ENCODE measurements at regions not wholly inside any gene's neighbourhood (a gene's known extent, or its start where the extent isn't known, plus 50 kb on each side); places are given as distances from the start of the nearest gene placed in this dataset.

DNA sequence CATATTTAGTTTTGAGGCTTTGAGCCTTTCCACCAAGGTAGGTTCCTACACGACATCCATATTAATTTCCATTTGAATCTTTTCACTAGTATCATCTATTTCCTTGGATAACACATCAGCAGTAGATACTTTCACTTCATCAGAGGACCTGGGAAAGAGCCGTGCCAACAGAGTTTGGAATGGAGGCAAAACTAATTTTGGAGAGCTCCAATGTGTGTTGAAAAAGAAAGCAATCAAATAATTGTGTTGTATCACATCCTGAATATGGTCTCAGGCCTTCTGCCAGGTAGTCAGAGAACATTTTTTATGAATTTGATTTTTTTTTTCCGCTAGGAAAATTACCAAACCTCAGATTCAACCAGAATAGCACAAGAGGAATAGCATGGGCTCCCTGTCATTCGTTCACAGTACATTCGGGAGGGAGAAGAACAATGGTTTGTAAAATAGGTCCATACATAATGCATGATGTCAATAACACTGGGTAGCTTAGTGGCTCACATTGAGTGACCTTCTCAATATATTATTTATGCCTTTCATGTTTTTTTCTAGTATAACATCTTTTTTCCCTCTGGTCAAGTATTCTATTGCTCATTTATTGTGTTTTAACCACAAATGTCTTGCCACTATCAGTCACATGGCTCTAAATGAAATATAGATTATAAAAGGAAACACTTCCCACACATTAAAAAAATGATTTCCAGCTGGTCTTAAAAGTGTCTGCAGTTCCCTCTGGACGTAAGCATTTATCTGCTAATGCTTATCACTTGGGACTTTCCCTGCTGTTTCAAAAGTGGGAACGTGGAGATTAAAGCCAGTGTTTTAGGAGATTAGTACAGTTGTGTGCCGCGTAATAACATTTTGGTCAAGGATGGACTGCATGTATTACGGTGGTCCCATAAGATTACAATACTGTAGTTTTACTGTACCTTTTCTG lies 68.6 kb upstream of the RAPH1 start:
- Histone ChIP-seq H4K5ac (ENCODE audit: insufficient read length, low read depth, low read length) (no peak overlapping the region), H3K4me1 (replicated peaks in 1 of 4; ENCODE audit: control insufficient read depth in 3 of 4, insufficient read depth in 4 of 4, low read length in 3 of 4) (peaks cover 0 to 8% (median 0%) of the 10 kb centered on the region in 4 experiments; a peak in 2 of 7 replicates), H2AFZ (ENCODE audit: low read length) (no peak overlapping the region), H2BK120ac (replicated peaks; ENCODE audit: low read depth, low read length) (no peak overlapping the region), H2AK5ac (ENCODE audit: low read depth, low read length) (no peak overlapping the region), H2BK20ac (ENCODE audit: low read length) (no peak overlapping the region), H3K9me3 (ENCODE audit: insufficient read depth in 2 of 2, low read depth in 1 of 2, low read length in 1 of 2) (no peaks in the 10 kb centered on the region), H3K18ac (ENCODE audit: extremely low read depth, low read length) (no peak overlapping the region), H3K14ac (ENCODE audit: insufficient read length) (no peak overlapping the region), H3K36me3 (ENCODE audit: control insufficient read depth in 2 of 4, insufficient read depth in 4 of 4, low read length in 3 of 4) (no peaks in the 10 kb centered on the region), H4K8ac (ENCODE audit: extremely low read depth, insufficient read depth, low read length) (no peak overlapping the region), H4K20me1 (replicated peaks in 1 of 2; ENCODE audit: control insufficient read depth in 1 of 2, insufficient read depth in 2 of 2, low read length in 2 of 2) (no peaks in the 10 kb centered on the region), H3K4me2 (ENCODE audit: insufficient read depth in 1 of 2, low read depth in 2 of 2, low read length in 2 of 2) (no peak overlapping the region), H3K27ac (ENCODE audit: low read depth, low read length) (no peak overlapping the region), H2BK15ac (ENCODE audit: low read length) (no peak overlapping the region), H3K56ac (replicated peaks; ENCODE audit: insufficient read length, low read depth, low read length) (no peak overlapping the region), H3K23me2 (ENCODE audit: low read depth, low read length) (no peaks in the 10 kb centered on the region), H4K91ac (replicated peaks; ENCODE audit: insufficient read length, low read length) (no peak overlapping the region), H3K79me2 (ENCODE audit: control insufficient read depth in 1 of 2, insufficient read depth in 2 of 2, low read length in 2 of 2) (no peaks in the 10 kb centered on the region), H2BK12ac (ENCODE audit: low read depth, low read length) (no peak overlapping the region), H3K9ac (replicated peaks in 1 of 4; ENCODE audit: extremely low read depth in 1 of 4, low read depth in 3 of 4, low read length in 3 of 4) (no peak overlapping the region), H3K23ac (ENCODE audit: insufficient read length) (no peak overlapping the region), H3K79me1 (ENCODE audit: low read depth, low read length) (no peaks in the 10 kb centered on the region), H3K4ac (replicated peaks; ENCODE audit: insufficient read length, low read depth, low read length) (no peak overlapping the region), H3K27me3 (replicated peaks in 1 of 4; ENCODE audit: control insufficient read depth in 3 of 4, extremely low read depth in 1 of 4, insufficient read depth in 3 of 4, low read length in 3 of 4) (no peaks in the 10 kb centered on the region), H3K4me3 (ENCODE audit: extremely low read depth in 1 of 4, insufficient read depth in 2 of 4, low read depth in 3 of 4, low read length in 4 of 4) (no peak overlapping the region), H2BK5ac (ENCODE audit: low read depth, low read length) (no peak overlapping the region)
- ChIA-PET CTCF (ENCODE audit: partially characterized antibody) (interaction anchor here (1.1 kb wide), 1 partner anchor 11 kb away, joined by 4 read pairs; no protein-coding TSS in a partner anchor), POLR2A (ENCODE audit: partially characterized antibody) (no interaction called here)
- no peak for DNase-seq (ENCODE audit: low read depth in 1 of 2, low spot score in 2 of 2)
- whole genome bisulfite sequencing, 2 experiments (ENCODE audit: extremely low coverage in 1 of 2, insufficient coverage in 1 of 2, insufficient read length in 1 of 2, insufficient replicate concordance in 2 of 2, low coverage in 1 of 2, low lambda C conversion rate in 2 of 2, missing lambda C conversion rate in 1 of 2) = 88% methylated on average over 10 of the region's 10 CpGs; no CpG with 5 or more reads in 1 of the 2 experiments
- no peak for FAIRE-seq
- TF ChIP-seq JUN (IDR thresholded peaks at IDR 0.05; ENCODE audit: low read depth, low read length) (no peak), EZH2 (IDR thresholded peaks at IDR 0.05; ENCODE audit: low read depth, low read length, severe bottlenecking) (no peak), YY1 (IDR thresholded peaks at IDR 0.05; ENCODE audit: low read depth, low read length) (no peak), POLR2AphosphoS5 (IDR thresholded peaks at IDR 0.05; ENCODE audit: low read depth, low read length) (no peak), BRCA1 (IDR thresholded peaks at IDR 0.05; ENCODE audit: low read depth, low read length) (no peak), TBP (IDR thresholded peaks at IDR 0.05; ENCODE audit: low read depth, low read length) (no peak), MAFK (IDR thresholded peaks at IDR 0.05; ENCODE audit: low read depth, low read length) (no peak), SIX5 (IDR thresholded peaks at IDR 0.05; ENCODE audit: low read depth, low read length) (no peak), NANOG (IDR thresholded peaks at IDR 0.05; ENCODE audit: insufficient read depth, low read depth, low read length, poor library complexity, severe bottlenecking) (no peak), E2F6 (IDR thresholded peaks at IDR 0.05) (no peak), RBBP5 (IDR thresholded peaks at IDR 0.05; ENCODE audit: borderline replicate concordance, low read depth, low read length) (no peak)
